Stimulated activated CD8-positive, alpha-beta memory T cell treated with anti-CD3 and anti-CD28 coated beads, Interleukin-2, amount 100 ng/mL, for 48 hours (primary cell): ENCODE measurements at regions not wholly inside any gene's neighbourhood (a gene's known extent, or its start where the extent isn't known, plus 50 kb on each side); places are given as distances from the start of the nearest gene placed in this dataset.
"Not testable (repeated sequence)": the region's sequence is repeated elsewhere in the genome, so short reads cannot be mapped to it uniquely, and the experiment has no call there.

Experiments used
- DNase-seq, 2 donors: peaks; one replicate each; pipeline ENCODE4 v3.0.0-alpha.2; 2020; ENCODE audit warnings: low read depth in 2 of 2

GRCh38 chr15:21357056-21357455, 83.2 kb downstream of the POTEB3 start:
- not testable (repeated sequence) for DNase-seq

- DNase-seq, result not testable (repeated sequence)
These were observed 84.4 kb downstream of the POTEB3 start for GRCh38 chr15:21355944-21356343.

- not testable (repeated sequence) for DNase-seq
These were observed 85.7 kb downstream of the POTEB3 start for GRCh38 chr15:21354597-21354996.

- DNase-seq, result not testable (repeated sequence)
These were observed 87.5 kb downstream of the POTEB3 start for GRCh38 chr15:21352670-21353318.

- not testable (repeated sequence) for DNase-seq
These were observed 95.3 kb downstream of the POTEB3 start for GRCh38 chr15:21344960-21345359.

- DNase-seq, result not testable (repeated sequence)
These were observed 95.8 kb downstream of the POTEB3 start for GRCh38 chr15:21344500-21344899.

GRCh38 chr15:21337028-21337427, 103.3 kb downstream of the POTEB3 start:
- not testable (repeated sequence) for DNase-seq

GRCh38 chr15:21324720-21325460, 115.4 kb downstream of the POTEB3 start:
- peak in 1 of 2 donors; percentile 33 for DNase-seq

- DNase-seq, result not testable (repeated sequence)
These were observed 155.9 kb downstream of the POTEB3 start for GRCh38 chr15:21284353-21284752.

GRCh38 chr15:21283210-21283609, 157.1 kb downstream of the POTEB3 start:
- not testable (repeated sequence) for DNase-seq

GRCh38 chr15:21280272-21280671, 160.0 kb downstream of the POTEB3 start:
- DNase-seq, result not testable (repeated sequence)

GRCh38 chr15:21272176-21272982, 167.9 kb downstream of the POTEB3 start:
- DNase-seq, result not testable (repeated sequence)

- no peak for DNase-seq
These were observed 168.7 kb downstream of the POTEB3 start for GRCh38 chr15:21271566-21271965.

- DNase-seq, result no peak
These were observed 169.8 kb downstream of the POTEB3 start for GRCh38 chr15:21270474-21270873.

- DNase-seq, result not testable (repeated sequence)
These were observed 170.6 kb downstream of the POTEB3 start for GRCh38 chr15:21269673-21270072.

- DNase-seq, result no peak
These were observed 171.2 kb downstream of the POTEB3 start for GRCh38 chr15:21269121-21269520.

GRCh38 chr15:21268436-21268940, 171.8 kb downstream of the POTEB3 start:
- DNase-seq, result no peak

GRCh38 chr15:21267671-21268395, 172.5 kb downstream of the POTEB3 start:
- DNase-seq, result no peak

- no peak for DNase-seq
These were observed 173.1 kb downstream of the POTEB3 start for GRCh38 chr15:21267226-21267625.

- not testable (repeated sequence) for DNase-seq
These were observed 174.7 kb downstream of the POTEB3 start for GRCh38 chr15:21265628-21266027.

- DNase-seq, result no peak
These were observed 177.4 kb downstream of the POTEB3 start for GRCh38 chr15:21262851-21263425.
